ENCODE measurements at regions not wholly inside any gene's neighbourhood (a gene's known extent, or its start where the extent isn't known, plus 50 kb on each side); places are given as distances from the start of the nearest gene placed in this dataset.

DNA sequence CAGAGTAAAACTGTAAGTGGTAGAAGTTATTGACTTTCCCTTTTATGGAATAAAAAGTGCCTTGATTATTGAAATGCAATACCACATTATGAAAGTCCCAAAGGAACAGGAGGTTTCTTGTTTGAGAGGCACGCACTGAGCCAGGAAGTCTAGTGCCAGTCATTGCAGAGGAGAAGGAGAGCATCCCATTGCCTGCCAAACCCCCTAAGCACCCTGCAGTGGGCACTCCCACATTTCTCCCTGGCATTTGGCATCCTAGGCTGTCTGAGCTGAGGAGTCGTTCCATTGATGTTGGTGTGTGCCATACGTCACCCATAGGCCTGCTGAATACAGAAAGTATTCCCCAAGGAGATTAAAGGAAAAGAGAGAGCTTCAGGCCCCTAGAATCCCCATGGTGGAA is 85.7 kb upstream of the MBNL2 start:
- DNase-seq = no peak

DNA sequence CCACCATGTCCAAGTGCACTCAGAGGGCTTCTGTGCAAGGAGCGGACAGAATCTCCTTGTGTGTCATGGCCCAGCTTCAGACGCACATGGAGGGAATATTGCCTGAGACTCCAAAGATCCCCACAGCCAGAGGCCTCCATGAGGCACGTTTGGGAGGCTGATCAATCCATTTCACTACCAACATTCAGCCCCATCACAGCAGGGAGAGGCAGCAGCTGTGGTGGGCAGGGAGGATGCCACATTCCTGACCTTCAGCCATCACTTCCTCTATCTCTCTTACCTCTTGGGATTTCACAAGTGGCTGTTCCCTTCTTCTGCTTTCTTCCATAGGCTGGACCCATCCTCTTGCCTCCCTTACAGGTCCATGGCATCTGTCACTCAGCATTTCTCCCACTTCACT is 82.4 kb upstream of the MBNL2 start:
- DNase-seq = no peak

DNA sequence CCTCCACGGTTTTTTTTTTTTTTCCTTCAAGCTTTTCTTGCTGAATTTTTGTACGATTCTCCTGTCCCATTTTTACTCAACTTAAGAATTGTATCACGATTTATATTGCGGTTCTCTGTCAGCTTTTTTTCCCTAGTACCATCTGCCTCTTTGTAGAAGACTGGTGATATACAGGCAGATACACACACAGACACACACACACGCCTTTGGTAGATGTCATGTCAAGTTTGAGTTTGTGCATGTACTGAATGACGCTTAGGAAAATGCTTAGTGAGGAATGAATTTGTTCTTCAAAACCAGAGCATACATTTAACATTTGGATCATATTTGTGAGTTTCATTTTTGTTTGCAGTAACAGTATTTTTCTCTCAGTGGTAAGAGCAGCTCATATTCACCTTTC is 82.0 kb upstream of the MBNL2 start:
- no peak for DNase-seq

DNA sequence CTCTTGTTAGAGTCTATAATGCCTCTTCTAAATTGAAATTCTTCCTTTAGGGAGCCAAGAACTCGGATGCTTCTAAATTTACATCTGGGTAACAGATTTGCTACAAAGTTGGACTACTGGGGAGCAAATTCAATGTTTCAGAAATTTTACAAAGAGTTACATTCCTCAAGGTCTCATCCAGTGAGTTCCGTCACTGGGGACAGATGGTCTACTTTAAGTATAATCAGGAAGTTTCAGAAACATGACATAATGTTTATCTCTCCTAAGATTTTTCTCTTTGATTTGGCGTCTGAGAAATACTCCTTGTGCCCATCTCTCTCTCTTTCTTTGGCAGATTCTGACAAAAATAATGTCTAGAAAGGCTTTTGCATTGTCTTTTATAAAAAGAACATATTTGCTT is 81.5 kb upstream of the MBNL2 start:
- no peak for DNase-seq

DNA sequence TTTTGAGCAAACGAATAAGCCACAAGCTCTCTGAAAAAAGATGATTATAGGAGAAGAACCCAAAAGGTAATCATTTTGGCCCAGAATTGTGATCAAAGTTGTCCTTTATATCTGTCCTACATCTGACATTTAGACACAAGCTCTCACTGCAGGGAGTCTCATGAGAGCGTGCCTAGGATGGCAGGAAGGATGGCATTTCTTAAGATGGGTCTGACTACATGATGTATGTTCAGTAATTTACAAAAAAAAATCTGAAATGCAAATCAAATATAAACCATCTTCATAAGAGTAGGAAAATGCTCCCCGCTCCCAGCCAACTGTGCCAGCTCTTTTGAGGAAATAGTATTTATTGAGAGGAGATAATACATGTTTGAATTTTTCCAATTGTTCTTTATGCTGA is 81.0 kb upstream of the MBNL2 start:
- no peak for DNase-seq

DNA sequence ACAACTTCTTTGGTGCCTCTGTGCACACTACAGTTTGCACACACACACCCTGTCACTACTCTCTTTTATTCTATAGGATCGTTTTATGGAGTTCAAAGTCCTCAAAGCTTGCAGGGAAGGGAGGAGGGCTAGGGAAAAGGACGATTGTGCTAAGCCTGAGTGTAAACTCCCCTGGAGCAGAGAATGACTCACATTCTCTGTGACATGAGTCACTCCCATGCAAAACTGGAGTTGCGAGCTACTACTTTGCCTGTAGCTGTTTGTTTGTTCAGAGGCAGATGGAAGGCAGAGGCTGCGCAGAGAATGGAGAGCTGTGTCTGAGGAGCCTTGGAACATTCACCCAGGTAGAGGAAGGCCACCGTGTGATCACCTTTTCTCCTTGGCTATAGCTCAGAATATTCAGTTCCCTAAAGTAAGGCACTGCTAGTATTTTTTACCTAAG is 80.5 kb upstream of the MBNL2 start:
- DNase-seq = peak; percentile 95 to 97

DNA sequence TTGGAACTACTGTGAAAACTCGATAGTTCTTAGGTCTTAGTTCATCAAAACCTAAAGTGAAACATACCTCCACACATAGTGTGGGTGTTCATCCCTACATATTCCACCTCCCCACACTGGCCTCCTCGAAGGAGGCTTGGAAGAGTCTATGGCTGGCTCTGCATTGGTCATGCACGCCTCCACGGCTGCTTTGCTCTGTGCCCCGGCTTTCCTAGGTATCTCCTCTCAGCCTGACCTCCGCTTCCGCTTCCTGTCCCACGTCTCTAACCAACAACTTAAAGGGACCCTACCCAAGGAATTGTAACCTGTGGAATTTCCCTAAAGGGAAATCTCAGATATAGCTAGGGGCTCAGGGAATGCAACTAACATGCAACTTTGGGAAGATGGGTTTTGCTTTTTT is 79.7 kb upstream of the MBNL2 start:
- DNase-seq = peak; percentile 89 to 90

DNA sequence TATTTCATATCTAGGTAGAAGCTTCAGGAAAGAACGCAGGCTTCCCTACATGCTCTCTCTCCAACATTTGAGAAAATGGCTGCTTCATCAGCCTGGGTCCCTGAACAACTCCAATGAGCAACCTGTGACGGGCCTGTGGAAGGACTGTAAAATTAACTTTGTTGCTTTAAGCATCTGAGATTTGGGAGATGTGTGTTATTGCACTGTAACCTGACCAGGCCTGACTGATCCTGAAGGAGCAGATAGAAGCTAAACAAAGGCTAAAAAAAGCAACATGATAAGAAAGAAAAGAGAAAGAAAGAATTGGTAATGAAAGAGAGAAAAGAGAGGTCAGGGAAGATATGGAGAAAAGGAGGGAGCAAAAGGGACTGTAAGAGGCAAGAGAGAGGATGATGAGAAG is 77.1 kb upstream of the MBNL2 start:
- no peak for DNase-seq

DNA sequence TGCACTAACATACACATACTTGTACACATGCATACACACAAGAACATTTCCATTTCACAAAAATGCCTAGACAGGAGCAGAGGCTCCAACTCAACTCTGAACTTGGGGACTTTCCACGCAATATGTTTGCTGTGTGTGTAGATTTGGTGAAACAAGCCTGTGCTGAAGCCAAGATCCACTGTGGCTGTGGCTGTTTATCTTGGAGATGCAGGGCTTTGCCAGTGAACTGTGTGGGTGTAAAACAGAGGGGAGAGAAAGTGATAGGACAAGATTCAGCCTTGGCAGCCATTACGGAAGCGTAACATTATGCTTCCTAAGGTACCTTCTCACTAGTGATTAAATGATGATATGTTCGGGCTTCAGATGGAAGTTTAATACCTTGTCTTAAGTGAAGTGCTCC is 73.2 kb upstream of the MBNL2 start:
- no peak for DNase-seq

DNA sequence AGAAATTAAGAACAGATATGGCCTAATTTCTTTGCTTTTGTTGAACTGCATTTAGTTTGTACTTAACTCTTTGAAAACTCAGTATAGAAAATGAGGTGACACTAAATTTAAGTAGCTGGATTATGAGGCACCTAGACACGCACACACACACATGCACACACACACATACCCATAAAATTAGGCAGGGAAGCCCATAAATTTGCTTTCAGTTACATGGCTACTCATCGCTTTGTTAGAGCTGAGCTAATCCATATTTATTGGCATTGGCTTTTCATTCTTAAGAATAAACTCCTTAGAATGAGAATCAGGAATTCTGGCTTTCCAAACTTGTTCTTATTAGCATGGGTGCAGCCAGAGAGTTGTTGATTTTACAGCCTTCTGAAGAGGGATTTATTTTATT is 61.7 kb upstream of the MBNL2 start:
- DNase-seq = no peak

DNA sequence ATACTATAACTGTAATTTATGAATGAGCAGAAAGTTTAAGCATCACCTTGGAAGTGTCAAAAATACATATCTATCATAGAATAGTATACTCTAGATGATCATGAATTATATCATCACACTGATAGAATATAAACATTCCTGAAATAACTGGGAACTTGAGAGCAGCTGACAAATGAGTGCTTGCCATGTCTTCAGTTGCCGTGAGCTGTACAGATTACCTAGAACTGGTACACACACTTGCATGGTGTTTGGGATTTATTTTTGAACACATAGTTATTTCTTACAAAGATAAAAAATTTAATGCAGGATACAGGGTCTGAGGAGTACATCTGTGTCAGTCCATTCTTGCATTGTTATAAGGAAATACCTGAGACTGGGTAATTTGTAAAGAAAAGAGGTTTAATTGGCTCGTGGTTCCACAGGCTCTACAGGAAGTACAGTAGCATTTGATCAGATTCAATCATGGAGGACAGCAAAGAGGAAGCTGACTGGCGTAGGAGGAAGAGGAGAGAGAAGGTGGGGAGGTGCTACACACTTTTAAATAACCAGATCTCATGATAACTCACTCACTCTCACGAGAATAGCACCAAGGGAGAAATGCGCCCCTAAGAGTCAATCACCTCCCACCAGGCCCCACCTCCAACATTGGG is 60.4 kb upstream of the MBNL2 start:
- no peak for DNase-seq

DNA sequence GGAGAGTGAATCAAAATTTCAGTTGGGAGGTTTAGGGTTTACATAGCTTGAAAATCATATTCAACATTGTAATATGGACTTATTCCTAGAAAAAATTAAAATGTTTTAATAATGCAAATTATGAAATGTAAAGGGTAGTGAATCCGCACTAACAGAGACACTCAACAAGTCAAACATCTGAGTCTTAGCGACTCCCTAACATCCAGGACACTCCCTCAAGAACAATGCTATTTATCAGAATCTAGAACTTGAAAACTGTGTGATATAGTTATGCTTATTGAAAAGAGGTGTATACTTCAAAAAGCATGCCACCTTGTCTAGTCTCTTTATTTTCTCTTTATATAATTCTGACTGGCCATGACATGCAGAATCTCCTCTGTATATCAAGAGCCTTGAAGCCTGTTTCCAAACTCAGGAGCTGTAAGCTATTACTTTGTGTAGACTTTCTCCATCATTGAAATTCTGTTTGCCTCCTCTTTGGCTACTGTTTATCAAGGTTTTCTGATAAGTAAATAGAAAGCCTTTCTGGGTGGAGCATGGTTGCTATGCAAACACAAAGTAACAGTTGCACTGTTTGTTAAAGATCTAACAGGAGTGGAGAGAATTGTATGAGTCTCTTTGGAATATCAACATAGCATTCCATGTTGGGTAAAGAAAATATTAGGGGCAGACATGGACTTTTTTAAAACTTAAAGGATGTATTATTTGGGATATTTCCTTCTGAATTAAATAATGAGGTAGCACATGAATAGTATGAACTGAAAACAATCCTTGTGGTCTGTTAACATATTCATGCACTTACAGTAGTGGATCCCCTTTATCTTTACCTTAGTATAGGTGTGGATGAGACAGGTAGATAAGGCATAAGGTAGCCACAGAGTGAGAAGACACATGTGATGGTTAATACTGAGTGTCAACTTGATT is 56.4 kb upstream of the MBNL2 start:
- DNase-seq = peak; percentile 17 to 48

DNA sequence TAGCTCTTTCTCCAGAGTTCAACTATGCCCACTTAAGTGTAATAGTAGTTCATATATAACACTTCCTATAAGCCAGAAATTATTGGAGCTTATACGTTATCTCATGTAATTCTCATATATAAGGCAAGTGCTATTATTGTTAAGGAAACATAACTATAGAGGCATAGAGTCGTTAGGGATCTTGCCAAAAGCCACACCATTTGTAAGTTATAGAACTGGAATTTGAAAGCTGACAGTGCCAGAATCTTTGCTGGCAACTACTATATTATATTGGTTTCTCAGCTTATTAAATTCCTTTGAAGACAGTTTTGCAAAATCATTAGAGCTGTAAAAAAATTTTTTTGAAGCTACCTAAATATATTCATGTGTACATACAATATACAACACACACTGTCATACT is 51.0 kb upstream of the MBNL2 start:
- no peak for DNase-seq

Data from SHP77 (cell line).